GM18909 (cell line): ENCODE measurements at regions not wholly inside any gene's neighbourhood (a gene's known extent, or its start where the extent isn't known, plus 50 kb on each side); places are given as distances from the start of the nearest gene placed in this dataset.
A peak's percentile ranks its signal among the peaks of the same experiment; 100 is the strongest.

Experiments used
- ATAC-seq: cut with Tn5 transposase; IDR thresholded peaks from one replicate; pipeline ENCODE4 v1.9.1; 2021; ENCODE audit warnings: mild to moderate bottlenecking; ENCODE audit not compliant: unreplicated experiment, poor library complexity

GRCh38 chr4:11005300-11005699 is 320.7 kb upstream of the CLNK start:
- ATAC-seq: no peak

DNA sequence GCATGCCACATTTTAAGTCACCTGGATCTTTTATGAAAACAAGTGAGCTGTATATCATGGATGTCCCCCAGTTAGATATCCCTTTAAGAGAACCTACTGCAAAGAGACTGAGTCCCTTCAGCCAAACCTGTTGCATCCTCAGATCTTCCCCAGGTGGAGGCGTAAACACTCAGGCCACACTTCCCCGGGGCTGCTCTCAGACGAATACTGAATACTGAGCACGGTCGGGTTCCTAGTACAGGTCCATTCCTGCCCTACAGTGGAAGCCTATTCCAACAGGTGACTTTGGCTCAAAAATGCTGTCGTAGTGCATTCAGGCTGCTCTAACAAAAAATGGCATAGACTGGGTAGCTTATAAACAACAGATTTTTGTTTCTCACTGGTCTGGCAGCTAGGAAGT is 320.2 kb upstream of the CLNK start:
- ATAC-seq: no peak

- ATAC-seq: no peak
Measured at GRCh38 chr4:11002961-11003360, 318.4 kb upstream of the CLNK start.

DNA sequence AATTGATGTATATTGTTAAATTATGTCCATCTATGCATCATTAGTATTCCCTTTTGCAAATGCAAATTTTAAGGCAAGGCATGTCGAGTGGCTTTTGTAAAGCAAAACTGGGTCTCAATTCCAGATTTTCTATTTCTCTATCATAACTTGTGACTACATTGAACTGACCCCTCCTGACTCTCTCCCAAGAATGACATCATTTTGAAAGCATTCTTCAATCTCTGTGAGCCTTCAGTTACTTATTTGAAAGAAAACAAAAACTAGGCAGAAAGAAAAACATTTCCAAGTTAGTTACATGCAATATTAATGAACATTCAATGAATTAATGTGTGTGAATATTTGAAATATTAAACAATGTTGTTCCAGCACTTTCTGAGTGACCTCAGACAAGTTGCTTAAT is 314.3 kb upstream of the CLNK start:
- ATAC-seq: no peak

- ATAC-seq: no peak
Measured at GRCh38 chr4:10984815-10985214, 300.2 kb upstream of the CLNK start.

GRCh38 chr4:10983885-10984640 is 299.5 kb upstream of the CLNK start:
- no peak for ATAC-seq

DNA sequence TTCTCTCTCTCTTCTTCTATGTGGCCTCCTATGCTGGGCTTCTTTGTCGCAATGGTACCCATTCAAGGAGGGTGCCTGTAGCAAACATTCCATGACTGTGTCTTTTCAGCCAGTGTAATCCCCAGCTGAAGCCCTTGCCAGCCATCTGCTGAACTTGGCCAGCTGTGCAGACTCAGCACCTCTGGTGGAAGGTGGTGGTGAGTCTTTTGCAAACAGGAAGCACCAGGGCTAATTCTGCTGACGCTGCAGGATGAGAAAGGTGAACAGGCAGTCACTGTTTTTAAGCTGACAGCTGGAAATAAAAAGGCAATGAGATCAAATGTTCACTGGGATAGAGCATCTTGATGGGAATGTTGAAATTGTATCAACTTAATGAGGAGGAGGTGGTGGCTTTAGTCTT is 298.7 kb upstream of the CLNK start:
- peak; percentile 77 for ATAC-seq

- ATAC-seq: no peak
Measured at GRCh38 chr4:10982305-10982704, 297.7 kb upstream of the CLNK start.

GRCh38 chr4:10981576-10981975 is 297.0 kb upstream of the CLNK start:
- no peak for ATAC-seq

- no peak for ATAC-seq
Measured at GRCh38 chr4:10981096-10981495, 296.5 kb upstream of the CLNK start.

DNA sequence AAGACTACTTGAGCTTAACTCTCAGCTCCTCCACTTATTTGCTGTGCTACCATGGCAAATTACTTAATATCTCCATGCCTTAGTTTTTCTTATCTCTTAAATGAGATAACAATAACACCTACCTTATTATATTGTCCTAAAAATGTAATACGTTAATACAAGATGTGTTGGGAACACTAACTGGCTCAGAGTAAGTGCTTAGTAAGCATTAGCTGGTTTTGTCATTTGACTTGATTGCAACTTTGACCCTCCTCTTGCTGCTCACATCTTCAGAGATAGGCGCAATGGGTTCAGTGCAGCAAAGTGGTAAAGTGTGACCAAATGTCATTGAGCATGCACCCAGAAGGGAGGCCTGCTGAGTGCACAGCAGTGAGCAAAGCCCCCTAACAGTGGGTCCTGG is 294.5 kb upstream of the CLNK start:
- no peak for ATAC-seq

- peak; percentile 91 for ATAC-seq
Measured at GRCh38 chr4:10977534-10977933, 293.0 kb upstream of the CLNK start.

GRCh38 chr4:10974371-10974770 is 289.8 kb upstream of the CLNK start:
- ATAC-seq: no peak

DNA sequence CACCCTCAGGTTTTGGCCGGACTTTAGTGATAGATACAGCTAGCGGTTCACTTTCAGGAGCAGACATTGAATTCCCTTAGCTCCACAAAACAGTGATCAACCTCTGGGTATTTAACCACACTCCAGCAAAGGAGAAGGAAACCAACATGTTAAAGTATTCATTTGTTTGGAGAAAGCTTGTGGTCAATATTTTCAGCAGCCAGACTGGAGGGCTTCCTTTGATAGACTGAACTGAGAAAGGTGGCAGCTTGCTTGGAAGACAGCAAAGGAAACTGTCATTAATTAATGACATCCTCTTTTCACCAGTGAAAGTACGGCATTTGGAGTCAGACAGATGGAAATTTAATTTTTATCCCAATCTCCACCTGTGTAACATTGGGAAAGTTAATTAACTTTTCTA is 289.1 kb upstream of the CLNK start:
- no peak for ATAC-seq

GRCh38 chr4:10971800-10972401 is 287.3 kb upstream of the CLNK start:
- no peak for ATAC-seq

GRCh38 chr4:10965196-10965595 is 280.6 kb upstream of the CLNK start:
- ATAC-seq: no peak

GRCh38 chr4:10963958-10964703 is 279.6 kb upstream of the CLNK start:
- ATAC-seq: no peak

GRCh38 chr4:10963241-10963640 is 278.7 kb upstream of the CLNK start:
- ATAC-seq: no peak

- ATAC-seq: no peak
Measured at GRCh38 chr4:10962246-10962645, 277.7 kb upstream of the CLNK start.

- ATAC-seq: no peak
Measured at GRCh38 chr4:10960389-10960788, 275.8 kb upstream of the CLNK start.

GRCh38 chr4:10959586-10959985 is 275.0 kb upstream of the CLNK start:
- ATAC-seq: no peak
